CMK (cell line): ENCODE measurements at regions not wholly inside any gene's neighbourhood (a gene's known extent, or its start where the extent isn't known, plus 50 kb on each side); places are given as distances from the start of the nearest gene placed in this dataset.

Experiments used
- DNase-seq: peaks from one replicate; pipeline ENCODE4 v3.0.0-alpha.2; 2010; ENCODE audit warnings: low read depth

GRCh38 chr2:209369656-209370055, 54.2 kb upstream of the MAP2 start:
- DNase-seq = no peak

- no peak for DNase-seq
Observed at GRCh38 chr2:209371407-209371806, 52.4 kb upstream of the MAP2 start.
